PFSK-1 (cell line): ENCODE measurements at regions not wholly inside any gene's neighbourhood (a gene's known extent, or its start where the extent isn't known, plus 50 kb on each side); places are given as distances from the start of the nearest gene placed in this dataset.

Source experiments
- FOXP2 ChIP-seq: optimal IDR thresholded peaks from 2 replicates; pipeline ENCODE3; 2011; ENCODE audit warnings: borderline replicate concordance, control low read depth, inconsistent platforms; ENCODE audit not compliant: insufficient read depth; ENCODE audit errors: extremely low read length, extremely low read depth
- POLR2AphosphoS5 ChIP-seq: IDR thresholded peaks from 2 replicates; pipeline ENCODE4 v1.6.1; 2012; ENCODE audit warnings: low read depth, mild to moderate bottlenecking, control low read depth, low read length, moderate library complexity
- REST ChIP-seq, 2 experiments: IDR thresholded peaks; 2 replicates each; pipeline versions ENCODE4 v1.6.1 to v1.8.0; 2011 to 2012; ENCODE audit warnings: low read depth in 2 of 2, low read length in 2 of 2, control low read depth in 1 of 2, inconsistent platforms in 1 of 2, mild to moderate bottlenecking in 1 of 2, moderate library complexity in 1 of 2; ENCODE audit not compliant: insufficient read depth in 1 of 2
- SIN3A ChIP-seq: IDR thresholded peaks from 2 replicates; pipeline ENCODE4 v1.6.1; 2012; ENCODE audit warnings: mild to moderate bottlenecking, low read length, moderate library complexity, borderline replicate concordance; ENCODE audit not compliant: insufficient read depth
- TAF1 ChIP-seq: IDR thresholded peaks from 2 replicates; pipeline ENCODE4 v1.6.1; 2012; ENCODE audit warnings: low read length, control low read depth, borderline replicate concordance; ENCODE audit not compliant: insufficient read depth

GRCh38 chr12:58455136-58455535 is 465.2 kb downstream of the LRIG3 start:
- TF ChIP-seq FOXP2 (no peak), SIN3A (no peak)

GRCh38 chr12:58458102-58458501 is 462.2 kb downstream of the LRIG3 start:
- no peak for TF ChIP-seq TAF1
- no peak for TF ChIP-seq REST (IDR thresholded peaks at IDR 0.05; ENCODE audit: insufficient read depth in 1 of 2, low read depth in 2 of 2, low read length in 2 of 2)
- no peak for TF ChIP-seq POLR2AphosphoS5
- no peak for TF ChIP-seq FOXP2
- no peak for TF ChIP-seq SIN3A

GRCh38 chr12:58459191-58459590 is 461.1 kb downstream of the LRIG3 start:
- TF ChIP-seq TAF1 (no peak), REST (IDR thresholded peaks at IDR 0.05; ENCODE audit: insufficient read depth in 1 of 2, low read depth in 2 of 2, low read length in 2 of 2) (no peak), FOXP2 (no peak), POLR2AphosphoS5 (no peak), SIN3A (no peak)

GRCh38 chr12:58463051-58463450 is 457.3 kb downstream of the LRIG3 start:
- no peak for TF ChIP-seq REST (IDR thresholded peaks at IDR 0.05; ENCODE audit: insufficient read depth in 1 of 2, low read depth in 2 of 2, low read length in 2 of 2)

- no peak for TF ChIP-seq SIN3A
- TF ChIP-seq FOXP2, result no peak
- TF ChIP-seq REST (IDR thresholded peaks at IDR 0.05; ENCODE audit: insufficient read depth in 1 of 2, low read depth in 2 of 2, low read length in 2 of 2), result no peak
- no peak for TF ChIP-seq POLR2AphosphoS5
- no peak for TF ChIP-seq TAF1
Observed at GRCh38 chr12:58465418-58465817, 454.9 kb downstream of the LRIG3 start.
